ENCODE measurements at regions not wholly inside any gene's neighbourhood (a gene's known extent, or its start where the extent isn't known, plus 50 kb on each side); places are given as distances from the start of the nearest gene placed in this dataset.

DNA sequence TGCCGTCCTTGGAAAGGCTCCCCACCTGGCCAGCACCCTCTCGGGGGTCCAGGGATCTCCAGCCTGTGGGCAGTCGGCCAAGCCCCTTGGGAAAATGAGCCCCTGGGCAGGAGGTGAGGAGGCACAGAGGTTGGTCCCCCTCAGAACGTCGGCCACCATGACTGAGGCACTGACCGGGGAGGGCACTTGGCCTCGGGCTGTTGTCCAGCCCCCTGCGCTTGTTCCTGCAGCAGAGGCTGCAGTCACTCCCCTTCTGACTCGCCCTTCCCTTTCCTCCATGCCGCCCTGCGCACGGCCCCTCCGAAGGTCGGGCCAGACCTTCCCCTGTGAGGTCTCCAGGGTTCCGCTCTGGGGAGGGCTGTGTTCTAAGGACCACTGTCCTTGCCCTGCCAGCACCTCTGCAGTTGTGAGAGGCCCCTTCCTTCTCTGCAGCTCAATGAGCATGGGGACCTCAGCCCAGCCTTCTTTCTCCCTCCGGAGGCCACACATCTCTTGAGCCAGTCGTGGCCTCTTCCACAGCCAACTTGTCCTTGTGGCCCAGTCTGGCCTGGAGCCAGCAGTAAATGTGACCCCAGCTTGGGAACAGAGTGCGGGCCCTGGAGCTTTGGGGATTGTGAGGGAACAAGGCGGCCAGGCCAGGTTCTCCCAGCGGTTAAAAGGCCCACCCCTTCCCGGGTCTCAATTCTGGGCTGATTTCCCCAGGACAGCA, 195.5 kb downstream of the DLL1 start:
- Mint-ChIP-seq H3K36me3 (ENCODE audit: unreplicated experiment) (no peaks in the 10 kb centered on the region), H3K9me3 (ENCODE audit: unreplicated experiment) (peaks cover 5% of the 10 kb centered on the region), H3K4me1 (ENCODE audit: unreplicated experiment) (no peaks in the 10 kb centered on the region), H3K4me3 (ENCODE audit: unreplicated experiment) (no peak overlapping the region), H3K27ac (ENCODE audit: unreplicated experiment) (no peak overlapping the region), H3K27me3 (ENCODE audit: unreplicated experiment) (no peaks in the 10 kb centered on the region)
- DNase-seq (ENCODE audit: extremely low spot score, unreplicated experiment), result peak; percentile 80
- TF ChIP-seq CTCF (IDR thresholded peaks at IDR 0.05), result no peak

- Mint-ChIP-seq H3K4me1 (ENCODE audit: unreplicated experiment) (no peaks in the 10 kb centered on the region), H3K27ac (ENCODE audit: unreplicated experiment) (no peak overlapping the region), H3K36me3 (ENCODE audit: unreplicated experiment) (no peaks in the 10 kb centered on the region), H3K27me3 (ENCODE audit: unreplicated experiment) (no peaks in the 10 kb centered on the region), H3K9me3 (ENCODE audit: unreplicated experiment) (no peaks in the 10 kb centered on the region), H3K4me3 (ENCODE audit: unreplicated experiment) (no peak overlapping the region)
- TF ChIP-seq CTCF (IDR thresholded peaks at IDR 0.05), result no peak
- peak; percentile 76 for DNase-seq (ENCODE audit: extremely low spot score, unreplicated experiment)
Measured at GRCh38 chr6:170094686-170095272, 196.1 kb downstream of the DLL1 start.

DNA sequence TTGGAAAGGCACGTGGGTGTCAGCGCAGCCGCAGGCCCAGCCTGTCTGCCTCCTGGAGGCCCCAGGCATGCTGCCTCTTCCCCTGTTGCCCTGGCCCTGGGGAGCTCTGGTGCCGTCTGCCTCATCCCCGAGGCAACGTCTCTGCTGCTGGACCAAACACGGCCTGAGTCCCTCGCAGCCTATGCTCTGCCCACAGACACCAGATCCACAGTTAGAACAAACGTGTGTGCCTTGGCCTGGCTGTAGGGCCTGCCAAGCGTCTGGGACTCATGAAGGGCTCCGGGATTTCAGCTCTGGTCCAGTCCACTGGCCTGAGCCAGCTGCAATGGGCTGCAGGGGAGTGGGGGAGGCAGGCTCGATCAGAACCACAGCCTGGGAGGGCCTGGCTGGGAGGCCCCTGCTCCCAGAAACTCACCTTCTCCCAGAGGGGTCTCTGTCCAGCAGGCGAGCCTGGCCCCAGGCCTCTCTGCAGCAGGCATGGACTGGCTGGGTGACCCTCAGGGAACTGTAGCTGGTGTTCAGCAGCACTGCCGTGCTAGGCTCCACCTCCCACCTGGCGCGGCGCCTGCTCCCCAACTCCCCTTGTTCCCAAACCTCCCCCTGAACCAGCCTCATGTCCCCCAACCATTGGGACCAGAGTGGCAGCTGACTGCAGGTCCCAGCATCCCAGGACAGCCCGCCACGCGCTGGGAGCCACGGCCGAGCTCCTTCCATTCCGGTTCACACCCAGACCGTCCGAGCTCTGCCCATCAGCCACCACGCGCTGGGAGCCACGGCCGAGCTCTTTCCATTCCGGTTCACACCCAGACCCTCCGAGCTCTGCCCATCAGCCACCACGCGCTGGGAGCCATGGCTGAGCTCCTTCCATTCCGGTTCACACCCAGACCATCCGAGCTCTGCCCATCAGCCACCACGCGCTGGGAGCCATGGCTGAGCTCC, 197.0 kb downstream of the DLL1 start:
- no peak for TF ChIP-seq CTCF (IDR thresholded peaks at IDR 0.05)

GRCh38 chr6:170093276-170093657, 197.6 kb downstream of the DLL1 start:
- no peaks in the 10 kb centered on the region for H3K27me3 Mint-ChIP-seq (ENCODE audit: unreplicated experiment)
- no peaks in the 10 kb centered on the region for H3K9me3 Mint-ChIP-seq (ENCODE audit: unreplicated experiment)
- H3K36me3 Mint-ChIP-seq (ENCODE audit: unreplicated experiment), result no peaks in the 10 kb centered on the region
- H3K4me3 Mint-ChIP-seq (ENCODE audit: unreplicated experiment), result no peak overlapping the region
- H3K27ac Mint-ChIP-seq (ENCODE audit: unreplicated experiment), result no peak overlapping the region
- no peak for DNase-seq (ENCODE audit: extremely low spot score, unreplicated experiment)
- H3K4me1 Mint-ChIP-seq (ENCODE audit: unreplicated experiment), result no peaks in the 10 kb centered on the region
- TF ChIP-seq CTCF (IDR thresholded peaks at IDR 0.05), result no peak

More for the DNA sequence above, 197.0 kb downstream of the DLL1 start:
- no peaks in the 10 kb centered on the region for H3K36me3 Mint-ChIP-seq (ENCODE audit: unreplicated experiment)
- H3K27me3 Mint-ChIP-seq (ENCODE audit: unreplicated experiment), result no peaks in the 10 kb centered on the region
- no peak overlapping the region for H3K4me3 Mint-ChIP-seq (ENCODE audit: unreplicated experiment)
- peak; percentile 85 for DNase-seq (ENCODE audit: extremely low spot score, unreplicated experiment)
- no peak overlapping the region for H3K27ac Mint-ChIP-seq (ENCODE audit: unreplicated experiment)
- no peaks in the 10 kb centered on the region for H3K4me1 Mint-ChIP-seq (ENCODE audit: unreplicated experiment)
- no peaks in the 10 kb centered on the region for H3K9me3 Mint-ChIP-seq (ENCODE audit: unreplicated experiment)

DNA sequence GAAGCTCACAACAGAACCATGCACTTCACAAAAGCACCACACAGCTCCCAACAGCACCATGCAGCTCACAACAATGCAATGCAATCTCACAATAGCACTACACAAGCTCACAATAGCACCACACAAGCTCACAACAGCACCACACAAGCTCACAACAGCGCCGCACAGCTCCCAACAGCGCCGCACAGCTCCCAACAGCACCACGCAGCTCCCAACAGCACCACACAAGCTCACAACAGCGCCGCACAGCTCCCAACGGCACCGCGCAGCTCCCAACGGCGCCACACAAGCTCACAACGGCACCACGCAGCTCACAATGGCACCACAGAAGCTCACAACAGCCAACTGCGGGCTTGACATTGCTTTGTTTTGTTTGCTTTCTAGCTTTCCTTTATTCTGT, 198.1 kb downstream of the DLL1 start:
- Mint-ChIP-seq H3K4me1 (ENCODE audit: unreplicated experiment) (no peaks in the 10 kb centered on the region), H3K27me3 (ENCODE audit: unreplicated experiment) (no peaks in the 10 kb centered on the region), H3K9me3 (ENCODE audit: unreplicated experiment) (no peaks in the 10 kb centered on the region), H3K36me3 (ENCODE audit: unreplicated experiment) (no peaks in the 10 kb centered on the region), H3K27ac (ENCODE audit: unreplicated experiment) (no peak overlapping the region), H3K4me3 (ENCODE audit: unreplicated experiment) (no peak overlapping the region)
- peak; percentile 38 for DNase-seq (ENCODE audit: extremely low spot score, unreplicated experiment)
- TF ChIP-seq CTCF (IDR thresholded peaks at IDR 0.05), result no peak

Measured in osteocyte (in vitro differentiated cells).